HG03095 (cell line): ENCODE measurements at regions not wholly inside any gene's neighbourhood (a gene's known extent, or its start where the extent isn't known, plus 50 kb on each side); places are given as distances from the start of the nearest gene placed in this dataset.

ENCODE experiments used
- ATAC-seq: cut with Tn5 transposase; IDR thresholded peaks from one replicate; pipeline ENCODE4 v1.9.1; 2021; ENCODE audit warnings: moderate library complexity; ENCODE audit not compliant: unreplicated experiment

DNA sequence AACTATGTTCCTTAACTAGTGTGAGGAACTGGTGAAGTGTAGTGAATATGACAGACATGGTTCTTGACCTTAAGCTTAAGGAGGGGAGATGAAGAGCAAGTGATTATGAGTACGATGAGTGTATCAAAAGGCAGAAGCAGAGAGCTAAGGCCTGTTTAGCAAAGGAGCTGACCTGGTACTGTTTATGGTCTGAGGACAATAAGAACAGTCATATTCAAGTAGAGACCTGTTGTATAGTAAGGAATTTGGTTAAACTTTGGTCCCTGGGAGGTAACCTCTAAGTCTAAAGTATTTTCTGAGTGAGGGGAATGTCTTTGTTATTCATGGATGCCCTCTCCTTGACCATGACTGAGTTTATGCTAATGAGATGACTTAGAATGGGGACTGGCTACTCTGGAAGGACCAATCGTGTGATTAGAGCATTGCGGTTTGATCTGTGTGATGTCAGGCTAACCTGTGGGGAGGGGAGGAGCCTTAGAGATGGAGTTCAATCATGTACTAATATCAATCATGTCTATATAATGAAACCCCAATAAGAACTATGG, 389.3 kb downstream of the BMP4 start:
- ATAC-seq, result no peak

- ATAC-seq, result no peak
These were observed 391.8 kb downstream of the BMP4 start for GRCh38 chr14:53564870-53565269.

DNA sequence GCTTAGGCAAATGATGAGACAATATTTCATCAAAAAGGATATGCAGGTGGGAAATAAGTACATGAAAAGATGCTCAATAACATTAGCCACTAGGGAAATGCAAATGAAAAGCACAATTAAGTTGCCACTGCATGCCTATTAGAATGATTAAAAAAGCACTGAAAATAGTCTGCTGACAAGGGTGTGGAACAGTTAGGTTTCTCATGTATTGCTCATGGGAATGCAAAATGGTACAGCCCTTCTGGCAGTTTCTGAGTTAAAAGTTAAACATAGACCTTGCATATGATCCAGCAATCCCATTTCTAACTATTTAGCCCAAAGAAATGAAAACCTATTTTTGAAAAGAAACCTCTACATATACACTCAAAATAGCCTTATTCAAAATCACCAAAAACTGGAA, 393.0 kb downstream of the BMP4 start:
- no peak for ATAC-seq

- ATAC-seq, result no peak
These were observed 400.1 kb upstream of the DDHD1 start for GRCh38 chr14:53553221-53553620.

- no peak for ATAC-seq
These were observed 398.7 kb upstream of the DDHD1 start for GRCh38 chr14:53551862-53552261.

- ATAC-seq, result no peak
These were observed 397.7 kb upstream of the DDHD1 start for GRCh38 chr14:53550776-53551175.

DNA sequence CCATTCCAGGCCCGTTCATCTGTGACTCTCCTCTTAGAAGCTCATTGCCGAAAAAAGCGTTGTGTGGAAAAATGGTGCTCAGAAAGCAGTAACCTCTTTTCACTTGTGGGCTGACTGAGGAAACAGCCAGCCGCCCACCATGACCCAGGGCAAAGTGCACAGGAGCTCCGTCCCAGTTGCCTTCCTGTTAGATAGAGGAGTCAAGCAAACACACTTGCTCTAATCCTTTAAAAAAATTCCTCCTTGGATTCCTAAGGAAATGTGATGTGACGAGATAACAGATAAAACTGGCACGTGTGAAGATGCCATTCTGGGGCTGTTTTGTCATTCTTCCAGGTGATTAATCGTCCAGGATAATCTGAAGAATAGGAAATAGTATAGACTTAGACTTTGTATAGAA, 396.8 kb upstream of the DDHD1 start:
- ATAC-seq, result no peak

- ATAC-seq, result peak; percentile 50
These were observed 394.5 kb upstream of the DDHD1 start for GRCh38 chr14:53547593-53547992.

GRCh38 chr14:53545217-53545616, 392.1 kb upstream of the DDHD1 start:
- peak; percentile 80 for ATAC-seq

DNA sequence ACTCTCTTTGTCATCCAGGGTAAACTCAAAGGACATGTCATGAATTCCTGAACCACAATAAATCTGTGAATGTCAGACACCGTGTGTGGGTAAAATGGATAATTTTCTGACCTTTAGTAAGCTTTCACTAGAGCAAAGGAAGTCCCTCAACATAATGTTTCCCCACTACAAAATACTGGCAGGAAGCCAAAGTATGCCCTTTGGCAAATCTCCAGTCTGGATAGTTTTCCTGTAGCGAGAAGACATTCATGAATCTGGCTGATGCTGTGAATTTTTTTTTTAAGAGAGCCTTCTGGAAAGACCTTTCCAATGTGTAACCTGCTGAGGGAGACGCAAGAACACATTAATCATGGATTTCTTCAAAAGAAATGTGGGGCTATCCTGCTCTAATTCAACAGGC, 389.6 kb upstream of the DDHD1 start:
- no peak for ATAC-seq

DNA sequence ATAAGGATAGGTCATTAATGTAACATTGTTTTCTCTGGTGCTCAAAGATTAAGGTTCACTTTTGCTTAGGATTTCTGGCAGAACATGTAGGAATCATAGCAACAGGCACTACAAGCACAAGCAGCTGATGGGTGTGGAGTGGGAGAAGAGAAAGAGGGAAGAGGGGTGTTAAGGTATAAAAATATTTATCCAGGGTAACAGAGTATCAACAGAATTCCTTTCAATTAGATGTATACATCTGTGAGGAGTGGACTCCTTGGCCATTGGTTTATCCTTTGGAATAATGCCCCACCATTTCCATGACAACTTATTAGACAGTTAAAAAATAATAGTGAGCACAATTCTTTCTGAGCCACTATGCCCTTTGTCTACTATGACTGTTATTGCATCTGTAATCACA, 388.3 kb upstream of the DDHD1 start:
- ATAC-seq, result no peak

DNA sequence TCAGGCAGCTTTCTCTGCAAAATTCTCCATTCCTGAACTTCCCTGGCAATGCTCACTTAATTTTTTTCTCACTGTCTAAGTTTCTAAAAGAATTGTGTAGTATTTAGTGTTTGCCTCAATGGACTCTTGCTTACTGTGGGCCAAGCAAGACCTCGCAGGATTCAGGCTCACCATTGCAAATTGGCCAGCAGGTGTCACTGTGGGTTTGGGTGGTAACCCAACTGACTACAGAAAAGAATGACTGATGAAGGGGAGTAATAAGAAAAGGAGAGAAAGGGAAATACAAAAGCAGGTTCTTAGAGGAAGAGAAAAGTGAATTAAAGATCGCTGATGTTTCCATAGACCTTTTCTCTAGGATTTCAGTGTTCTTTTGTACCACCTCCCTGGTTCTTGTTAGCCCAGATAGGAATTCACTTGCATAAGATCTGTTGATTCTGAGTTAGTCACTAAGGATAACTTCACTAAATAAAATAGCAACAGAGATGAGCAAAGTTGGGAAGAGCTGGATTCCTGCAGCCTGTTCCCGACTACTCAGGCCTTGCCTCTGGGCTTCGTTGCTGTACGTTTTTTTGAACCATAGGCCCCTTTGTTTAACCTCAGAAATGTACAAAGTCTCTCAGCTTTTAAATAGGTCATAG, 386.5 kb upstream of the DDHD1 start:
- peak; percentile 73 for ATAC-seq

DNA sequence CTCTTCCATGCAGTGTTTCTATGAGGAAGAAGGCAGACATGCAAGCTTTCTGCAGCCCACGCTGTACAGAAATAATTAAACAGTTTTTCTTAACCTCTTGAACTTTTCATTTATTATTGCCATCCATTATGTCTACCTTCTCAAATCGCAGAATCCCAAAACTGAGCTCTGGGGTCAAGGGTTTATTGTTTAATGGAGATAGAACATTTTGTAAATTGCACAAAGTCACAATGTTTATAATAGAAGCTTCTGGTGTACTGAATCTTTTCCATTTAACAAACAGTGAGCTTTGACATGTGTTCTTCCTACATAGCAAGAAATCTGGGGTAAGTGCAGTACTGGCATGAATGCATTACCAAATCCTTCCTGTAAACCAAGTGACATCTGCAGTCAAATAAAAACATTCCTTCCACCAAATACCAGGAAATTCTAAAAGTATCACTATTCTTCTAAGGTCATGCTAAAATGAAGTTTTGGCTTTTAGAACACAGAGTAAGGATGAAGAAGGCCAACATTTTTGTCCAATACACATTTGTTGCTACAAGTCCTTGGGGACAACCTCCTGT, 385.3 kb upstream of the DDHD1 start:
- ATAC-seq, result no peak

- ATAC-seq, result no peak
These were observed 384.5 kb upstream of the DDHD1 start for GRCh38 chr14:53537422-53538315.

DNA sequence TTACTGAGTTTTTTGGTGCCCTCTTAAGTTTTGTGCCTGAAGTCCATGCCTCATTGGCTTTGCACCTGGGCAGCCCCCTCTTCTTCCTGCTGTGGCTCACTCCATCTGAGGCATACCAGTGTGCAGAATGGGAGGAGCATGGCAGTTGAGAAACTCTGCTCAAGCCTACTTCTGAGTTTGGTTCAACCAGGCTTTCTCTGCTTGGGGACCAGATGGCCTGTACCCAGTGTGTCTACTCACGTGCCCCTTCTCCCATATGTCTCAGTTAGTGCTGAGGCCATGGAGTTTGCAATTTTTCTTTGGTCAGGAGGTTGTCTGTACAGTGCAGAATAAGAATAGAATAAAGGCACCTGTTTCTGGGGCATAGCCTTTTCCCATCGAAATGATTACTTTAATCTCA, 383.3 kb upstream of the DDHD1 start:
- ATAC-seq, result no peak

GRCh38 chr14:53534841-53535240, 381.7 kb upstream of the DDHD1 start:
- ATAC-seq, result no peak

GRCh38 chr14:53533384-53533970, 380.4 kb upstream of the DDHD1 start:
- no peak for ATAC-seq

- ATAC-seq, result no peak
These were observed 379.7 kb upstream of the DDHD1 start for GRCh38 chr14:53532853-53533252.

- ATAC-seq, result no peak
These were observed 378.6 kb upstream of the DDHD1 start for GRCh38 chr14:53531730-53532129.

DNA sequence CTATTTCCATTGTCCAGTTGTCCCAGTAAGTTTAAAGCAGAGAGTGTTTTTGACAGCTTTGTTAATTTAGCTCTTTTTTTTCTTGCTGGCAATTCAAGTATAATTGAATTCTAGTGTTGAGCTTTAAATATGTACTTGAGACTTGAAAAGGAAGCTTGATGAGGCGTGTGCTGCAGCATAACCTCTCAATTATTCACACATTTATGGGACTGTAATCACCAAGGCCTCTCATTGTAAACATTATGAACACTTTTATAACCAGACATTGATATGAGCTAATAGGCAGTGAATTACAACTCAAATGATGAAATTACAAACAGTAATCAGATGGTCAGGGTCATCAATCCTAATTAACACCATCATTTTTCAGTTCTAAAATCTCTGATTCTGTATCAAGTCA, 378.0 kb upstream of the DDHD1 start:
- no peak for ATAC-seq

DNA sequence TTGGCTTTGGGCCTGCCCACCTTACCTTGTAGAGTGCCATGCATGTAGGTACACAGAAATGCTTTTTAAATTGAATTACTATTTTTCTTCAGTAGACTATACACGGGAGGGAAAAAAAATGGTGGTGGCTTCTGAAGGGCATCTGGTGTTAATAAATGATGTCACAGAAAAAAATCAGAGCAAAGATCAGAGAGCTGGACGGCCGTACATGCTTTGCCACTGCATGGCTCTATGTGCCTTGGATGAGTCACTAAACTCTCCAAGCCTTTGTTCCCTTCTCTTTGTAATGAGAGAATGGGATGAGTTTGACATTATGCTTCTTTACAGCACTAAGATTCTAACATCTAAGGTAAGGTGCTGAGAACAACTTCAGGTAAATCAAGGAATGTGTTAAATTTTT, 376.4 kb upstream of the DDHD1 start:
- no peak for ATAC-seq
